Suprapubic skin (tissue), 3 donors: ENCODE measurements at regions not wholly inside any gene's neighbourhood (a gene's known extent, or its start where the extent isn't known, plus 50 kb on each side); places are given as distances from the start of the nearest gene placed in this dataset.

Experiments
- POLR2A ChIP-seq, 2 donors: fragments of 450-650 bp; IDR thresholded peaks; one replicate each; pipeline ENCODE4 v1.6.1; 2017; ENCODE audit warnings: antibody characterized with exemption in 2 of 2, mild to moderate bottlenecking in 2 of 2, moderate library complexity in 2 of 2
- TF ChIP-seq, protein P1 (sequence below), 2 donors: fragments of 200-600 bp in 1 of 2; fragments of 450-650 bp in 1 of 2; sonication (generic) in 1 of 2; IDR thresholded peaks; one replicate each; pipeline ENCODE4 v1.5.1; 2016 to 2019; ENCODE audit warnings: antibody characterized with exemption in 2 of 2, mild to moderate bottlenecking in 1 of 2, moderate library complexity in 1 of 2

GRCh38 chr6:71675386-71675785, 211.0 kb upstream of the RIMS1 start:
- no peak for TF ChIP-seq POLR2A (IDR thresholded peaks at IDR 0.05)
- TF ChIP-seq, protein P1, sequence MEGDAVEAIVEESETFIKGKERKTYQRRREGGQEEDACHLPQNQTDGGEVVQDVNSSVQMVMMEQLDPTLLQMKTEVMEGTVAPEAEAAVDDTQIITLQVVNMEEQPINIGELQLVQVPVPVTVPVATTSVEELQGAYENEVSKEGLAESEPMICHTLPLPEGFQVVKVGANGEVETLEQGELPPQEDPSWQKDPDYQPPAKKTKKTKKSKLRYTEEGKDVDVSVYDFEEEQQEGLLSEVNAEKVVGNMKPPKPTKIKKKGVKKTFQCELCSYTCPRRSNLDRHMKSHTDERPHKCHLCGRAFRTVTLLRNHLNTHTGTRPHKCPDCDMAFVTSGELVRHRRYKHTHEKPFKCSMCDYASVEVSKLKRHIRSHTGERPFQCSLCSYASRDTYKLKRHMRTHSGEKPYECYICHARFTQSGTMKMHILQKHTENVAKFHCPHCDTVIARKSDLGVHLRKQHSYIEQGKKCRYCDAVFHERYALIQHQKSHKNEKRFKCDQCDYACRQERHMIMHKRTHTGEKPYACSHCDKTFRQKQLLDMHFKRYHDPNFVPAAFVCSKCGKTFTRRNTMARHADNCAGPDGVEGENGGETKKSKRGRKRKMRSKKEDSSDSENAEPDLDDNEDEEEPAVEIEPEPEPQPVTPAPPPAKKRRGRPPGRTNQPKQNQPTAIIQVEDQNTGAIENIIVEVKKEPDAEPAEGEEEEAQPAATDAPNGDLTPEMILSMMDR (IDR thresholded peaks at IDR 0.05) = no peak
